HG02973 (cell line): ENCODE measurements at regions not wholly inside any gene's neighbourhood (a gene's known extent, or its start where the extent isn't known, plus 50 kb on each side); places are given as distances from the start of the nearest gene placed in this dataset.
A peak's percentile ranks its signal among the peaks of the same experiment; 100 is the strongest.

Experiments used
- ATAC-seq: cut with Tn5 transposase; IDR thresholded peaks from one replicate; pipeline ENCODE4 v1.9.1; 2021; ENCODE audit warnings: moderate library complexity; ENCODE audit not compliant: unreplicated experiment

- ATAC-seq = no peak
These were observed 191.5 kb upstream of the BTG1 start for GRCh38 chr12:92337128-92337527.

- no peak for ATAC-seq
These were observed 191.0 kb upstream of the BTG1 start for GRCh38 chr12:92336641-92337040.

DNA sequence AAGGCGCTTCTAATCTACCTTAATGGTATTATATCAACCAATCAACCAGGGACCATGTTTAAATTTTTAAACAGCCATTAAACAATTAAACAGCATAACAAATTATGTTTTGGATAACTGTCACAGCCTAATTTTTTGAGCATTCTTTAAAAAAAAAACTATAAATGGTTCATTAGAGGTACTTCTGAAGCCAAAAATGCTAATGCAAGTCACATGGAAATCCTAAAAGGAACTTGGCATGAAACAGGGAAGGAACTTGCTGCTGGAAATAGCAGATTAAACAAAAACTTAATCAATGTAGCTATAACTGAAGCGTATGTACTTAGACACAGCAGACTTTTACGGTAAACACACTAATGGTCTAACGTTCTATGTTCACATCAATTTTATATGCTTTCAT is 190.2 kb upstream of the BTG1 start:
- no peak for ATAC-seq

GRCh38 chr12:92334552-92334951 is 188.9 kb upstream of the BTG1 start:
- ATAC-seq = no peak

- no peak for ATAC-seq
These were observed 186.9 kb upstream of the BTG1 start for GRCh38 chr12:92332552-92332951.

- ATAC-seq = no peak
These were observed 185.7 kb upstream of the BTG1 start for GRCh38 chr12:92331383-92331782.

- no peak for ATAC-seq
These were observed 185.0 kb upstream of the BTG1 start for GRCh38 chr12:92330654-92331053.

DNA sequence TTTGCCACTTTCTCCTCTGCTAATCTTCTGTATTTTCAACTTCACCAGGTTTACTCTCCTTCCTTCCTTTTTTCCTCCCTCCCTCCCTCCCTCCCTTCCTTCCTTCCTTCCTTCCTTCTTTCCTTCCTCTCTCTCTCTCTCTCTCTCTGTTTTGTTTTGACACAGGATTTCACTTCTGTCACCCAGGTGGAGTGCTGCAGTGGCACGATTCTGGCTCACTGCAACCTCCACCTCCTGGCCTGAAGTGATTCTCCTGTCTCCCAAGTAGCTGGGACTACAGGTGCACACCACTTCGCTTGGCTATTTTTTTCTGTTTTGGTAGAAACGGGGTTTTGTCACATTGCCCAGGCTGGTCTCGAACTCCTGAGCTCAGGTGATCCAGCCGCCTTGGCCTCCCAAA is 181.2 kb upstream of the BTG1 start:
- no peak for ATAC-seq

DNA sequence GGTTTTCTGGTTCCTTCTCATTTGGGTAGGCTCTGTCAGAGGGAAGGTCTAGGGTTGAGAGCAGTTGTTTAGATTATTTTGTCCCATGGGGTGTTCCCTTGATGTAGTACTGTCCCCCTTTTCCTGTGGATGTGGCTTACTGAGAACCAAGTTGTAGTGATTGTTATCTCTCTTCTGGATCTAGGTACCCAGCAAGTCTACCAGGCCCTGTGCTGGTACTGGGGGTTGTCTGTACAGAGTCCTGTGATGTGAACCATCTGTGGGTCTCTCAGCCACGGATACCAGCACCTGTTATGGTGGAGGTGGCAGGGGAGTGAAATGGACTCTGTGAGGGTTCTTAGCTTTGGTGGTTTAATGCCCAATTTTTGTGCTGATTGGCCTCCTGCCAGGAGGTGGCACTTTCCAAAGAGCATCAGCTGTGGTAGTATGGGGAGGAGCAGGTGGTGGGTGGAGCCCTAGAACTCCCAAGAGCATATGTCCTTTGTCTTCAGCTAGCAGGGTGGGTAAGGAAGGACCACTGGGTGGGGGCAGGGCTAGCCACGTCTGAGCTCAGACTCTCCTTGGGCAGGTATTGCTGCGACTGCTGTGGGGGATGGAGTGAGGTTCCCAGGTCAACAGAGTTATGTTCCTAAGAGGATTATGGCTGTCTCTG is 179.3 kb upstream of the BTG1 start:
- no peak for ATAC-seq

GRCh38 chr12:92312463-92312964 is 166.9 kb upstream of the BTG1 start:
- ATAC-seq = no peak

- no peak for ATAC-seq
These were observed 158.9 kb upstream of the BTG1 start for GRCh38 chr12:92304371-92305055.

DNA sequence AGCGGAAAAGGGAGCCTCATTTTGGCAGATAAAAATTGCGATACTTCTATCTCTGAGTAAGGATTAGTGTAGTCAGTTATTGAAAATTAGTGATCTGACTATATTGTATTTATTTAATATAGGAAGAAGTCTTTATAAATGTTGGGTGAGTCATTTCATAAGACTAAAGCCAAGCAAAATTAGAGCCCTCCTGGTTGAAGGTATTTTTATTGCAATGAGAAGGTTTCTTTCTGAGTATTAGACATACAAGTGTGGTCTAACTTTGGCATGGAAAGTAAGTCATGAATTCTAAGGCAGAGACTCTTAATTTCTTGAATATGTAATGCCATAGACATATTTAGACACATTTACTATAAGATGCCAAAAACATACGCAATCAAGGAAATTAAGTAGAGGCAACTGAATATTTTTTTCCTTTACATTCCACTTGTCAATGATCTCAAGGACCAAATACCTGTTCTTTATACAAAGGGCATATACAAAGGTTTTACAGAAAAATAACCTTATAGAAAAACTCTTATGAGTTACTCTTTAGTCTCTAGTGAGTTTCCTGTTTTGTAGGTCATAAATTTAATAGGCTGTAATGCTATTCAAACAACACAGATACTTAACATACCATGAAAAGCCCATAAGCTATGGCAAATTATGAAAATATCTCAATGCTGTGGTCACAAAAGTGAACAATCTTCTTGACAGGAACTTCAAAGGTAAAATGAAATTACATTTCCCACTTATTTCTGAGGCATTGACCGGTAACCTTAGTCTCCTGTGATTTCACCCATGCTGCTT is 156.6 kb upstream of the BTG1 start:
- no peak for ATAC-seq

DNA sequence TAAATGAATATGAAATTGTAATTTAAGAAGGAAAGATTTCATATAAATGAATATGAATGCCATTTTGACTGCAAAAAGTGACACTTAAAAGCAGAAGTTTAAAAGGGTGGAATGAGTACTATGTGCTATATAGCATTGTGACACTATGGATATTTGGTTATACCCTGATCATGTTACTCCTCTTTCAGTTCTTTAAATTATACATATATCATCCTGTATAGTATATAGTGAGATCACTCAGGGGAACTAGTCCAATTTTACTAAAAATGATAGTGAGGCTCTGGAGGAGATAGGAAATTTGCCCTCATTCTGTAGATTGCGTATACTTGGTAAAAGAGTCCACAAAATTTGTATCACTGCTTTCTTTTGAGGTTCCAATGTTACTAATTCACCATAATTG is 155.7 kb upstream of the BTG1 start:
- no peak for ATAC-seq

GRCh38 chr12:92300777-92301176 is 155.1 kb upstream of the BTG1 start:
- no peak for ATAC-seq

DNA sequence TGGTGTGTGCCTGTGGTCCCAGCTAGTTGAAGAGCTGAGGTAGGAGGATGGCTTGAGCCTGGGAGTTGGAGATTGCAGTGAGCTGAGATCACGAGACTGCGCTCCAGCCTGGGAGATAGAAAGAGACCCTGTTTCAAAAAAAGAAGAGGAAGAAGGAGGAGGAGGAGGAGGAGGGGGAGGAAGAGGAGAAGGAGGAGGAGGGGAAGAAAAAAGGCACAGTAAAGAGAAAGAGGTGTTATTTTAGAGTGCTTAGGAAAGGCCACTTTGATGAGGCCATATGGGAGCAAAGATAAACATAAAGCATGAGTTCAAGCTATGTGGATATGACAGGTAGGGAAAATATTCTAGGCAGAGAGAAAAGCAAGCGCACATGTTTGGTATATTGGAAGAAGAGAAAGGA is 154.1 kb upstream of the BTG1 start:
- ATAC-seq = no peak

DNA sequence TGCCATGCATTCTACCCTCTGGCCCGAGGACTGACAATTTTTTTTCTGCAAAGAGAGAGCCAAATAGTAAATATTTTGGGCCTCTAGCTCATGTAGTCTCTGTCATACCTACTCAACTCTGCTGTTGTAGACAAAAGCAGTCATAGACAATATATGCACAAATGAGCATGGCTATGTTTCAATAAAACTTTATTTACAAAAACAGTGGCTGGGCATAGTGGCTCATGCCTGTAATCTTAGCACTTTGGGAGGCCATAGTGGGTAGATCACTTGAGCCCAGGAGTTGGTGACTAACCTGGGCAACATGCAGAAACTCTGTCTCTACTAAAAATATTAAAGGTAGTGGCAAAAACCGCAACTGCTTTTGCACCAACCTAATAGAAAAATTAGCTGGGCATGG is 153.7 kb upstream of the BTG1 start:
- no peak for ATAC-seq

DNA sequence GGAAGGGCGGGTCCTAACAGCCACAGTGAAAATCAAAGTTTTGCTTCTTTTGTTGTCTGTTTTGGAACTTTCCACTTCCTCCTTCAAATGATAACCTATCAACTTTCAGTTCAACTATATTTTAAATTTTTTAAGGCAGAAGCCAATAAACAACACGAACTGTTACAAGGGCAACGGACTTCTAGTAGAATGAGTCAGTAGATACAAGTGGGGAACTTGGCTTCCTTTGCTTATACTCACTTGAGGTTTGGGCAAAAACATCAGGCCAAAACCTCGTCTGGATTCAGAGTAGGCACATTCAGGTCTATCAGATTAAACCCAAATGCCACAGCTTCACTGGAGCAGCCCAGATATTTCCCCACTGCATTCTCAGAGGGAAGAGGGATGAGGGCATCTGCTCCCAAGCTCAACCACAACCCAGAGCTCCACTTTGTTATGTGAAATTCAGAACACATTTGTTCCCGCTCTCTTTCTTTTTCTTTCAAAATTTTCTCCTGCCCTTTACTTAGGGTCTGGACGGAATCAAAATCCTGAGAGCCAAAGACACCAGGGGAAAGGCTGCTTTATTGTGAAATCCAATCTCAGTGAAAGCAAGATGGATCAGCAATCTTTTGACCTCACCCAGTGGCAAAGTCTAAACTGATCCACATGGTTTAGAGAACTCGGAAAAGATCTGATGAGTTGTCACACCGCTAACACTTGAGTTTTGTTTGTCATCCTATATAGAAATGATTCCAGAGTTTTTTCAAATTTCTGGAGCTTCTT is 152.5 kb upstream of the BTG1 start:
- peak; percentile 65 for ATAC-seq

DNA sequence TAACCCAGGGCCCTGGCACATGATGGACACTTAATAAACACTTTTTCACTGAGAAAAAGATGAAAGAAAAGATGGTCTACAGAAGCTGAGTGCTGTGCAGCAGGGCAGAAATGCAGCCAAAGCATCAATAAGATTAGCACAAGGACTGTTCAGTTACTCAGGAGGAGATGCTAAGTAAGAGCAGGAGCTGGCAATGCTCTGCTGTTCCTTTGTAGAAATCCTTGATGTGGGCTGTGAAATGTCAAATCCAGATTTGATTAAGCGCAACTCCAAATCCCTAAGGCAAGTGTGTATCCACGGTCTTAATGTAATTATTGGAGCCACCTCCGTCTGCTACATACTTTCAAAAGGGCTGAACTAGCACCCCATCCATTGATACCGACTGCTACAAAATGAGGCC is 151.8 kb upstream of the BTG1 start:
- no peak for ATAC-seq

DNA sequence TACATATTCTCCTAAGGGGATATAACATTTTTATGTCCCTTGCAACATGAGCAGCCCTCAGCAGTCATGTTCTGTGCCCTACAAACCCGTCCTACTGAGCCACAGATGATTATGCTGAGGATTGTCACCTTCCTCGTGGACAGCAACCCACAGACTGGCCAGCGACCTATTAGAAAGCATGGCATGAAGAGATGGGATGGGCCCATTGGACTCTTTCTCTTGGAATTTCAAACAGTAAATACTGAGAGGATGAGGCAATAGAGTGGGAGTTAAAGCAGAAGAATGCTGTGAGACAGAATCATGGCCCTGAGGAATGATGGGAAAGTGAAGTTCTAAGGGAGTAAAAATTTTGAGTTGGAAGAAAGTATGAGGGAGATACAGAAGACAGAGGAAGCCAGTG is 149.9 kb upstream of the BTG1 start:
- no peak for ATAC-seq

DNA sequence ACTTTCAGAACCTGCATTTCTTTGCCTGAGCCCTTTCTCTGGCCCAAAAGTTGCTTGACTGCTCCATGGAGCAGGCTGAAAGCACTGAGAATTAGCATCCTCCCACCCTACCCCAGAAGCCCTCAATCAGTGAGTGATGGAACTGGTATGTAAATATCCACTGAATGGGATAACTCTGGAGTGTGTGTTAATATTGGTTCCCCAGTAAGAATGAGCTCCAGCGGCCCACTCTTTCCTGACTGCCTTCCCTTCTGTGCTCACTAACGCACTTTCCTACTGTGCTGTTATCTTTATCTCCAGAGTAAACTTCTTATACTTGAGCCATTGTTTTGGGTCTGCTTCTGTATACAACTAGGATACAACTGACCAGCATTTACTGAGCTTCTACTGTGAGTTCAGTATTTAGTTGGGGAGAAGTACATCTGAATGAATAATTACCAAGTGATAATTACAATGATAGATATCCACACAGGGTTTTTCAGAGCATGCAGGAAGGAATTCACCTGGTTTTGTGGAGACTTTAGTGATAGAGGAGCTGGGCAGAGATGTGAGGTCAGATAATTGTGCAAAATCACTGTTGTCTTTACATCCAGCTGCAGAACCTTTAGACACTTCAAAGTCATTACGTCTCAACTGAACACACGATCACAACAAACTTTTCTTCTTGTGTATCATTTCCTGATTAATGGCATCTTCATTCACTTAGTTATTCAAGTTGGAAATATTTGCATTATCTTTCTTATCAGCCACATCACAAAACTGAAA is 149.2 kb upstream of the BTG1 start:
- no peak for ATAC-seq
